OCI-M1 (cell line): ENCODE measurements at regions not wholly inside any gene's neighbourhood (a gene's known extent, or its start where the extent isn't known, plus 50 kb on each side); places are given as distances from the start of the nearest gene placed in this dataset.
"Not testable (repeated sequence)": the region's sequence is repeated elsewhere in the genome, so short reads cannot be mapped to it uniquely, and the experiment has no call there.

Experiments used
- DNase-seq: peaks from one replicate; lab custom pipeline; 2025; lab: John Stamatoyannopoulos, UW

DNA sequence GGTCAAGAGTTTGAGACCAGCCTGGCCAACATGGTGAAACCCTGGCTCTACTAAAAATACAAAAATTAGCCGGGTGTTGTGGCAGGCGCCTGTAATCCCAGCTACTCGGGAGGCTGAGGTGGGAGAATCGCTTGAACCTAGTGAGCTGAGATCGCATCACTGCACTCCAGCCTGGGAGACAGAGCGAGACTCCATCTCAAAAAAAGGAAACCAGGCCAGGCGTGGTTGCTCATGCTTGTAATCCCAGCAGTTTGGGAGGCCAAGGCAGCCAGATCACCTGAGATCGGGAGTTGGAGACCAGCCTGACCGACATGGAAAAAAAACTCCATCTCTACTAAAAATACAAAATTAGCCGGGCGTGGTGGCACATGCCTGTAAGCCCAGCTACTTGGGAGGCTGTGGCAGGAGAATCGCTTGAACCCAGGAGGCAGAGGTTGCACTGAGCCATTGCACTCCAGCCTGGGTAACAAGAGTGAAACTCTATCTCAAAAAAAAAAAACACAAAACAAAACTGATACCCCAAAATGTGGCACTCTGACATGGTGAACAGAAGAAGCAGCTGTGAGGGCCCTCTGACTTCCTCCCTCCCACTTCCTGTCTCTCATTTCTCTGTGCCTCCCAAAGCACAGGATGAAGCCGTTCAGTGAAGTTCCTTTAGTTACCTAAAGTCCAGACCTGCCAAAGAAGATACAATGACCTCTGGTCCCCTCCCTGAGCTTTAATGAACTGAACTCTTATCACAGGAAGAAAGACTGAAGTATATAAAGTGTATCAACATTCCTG lies 93.2 kb upstream of the GRIN2A start:
- not testable (repeated sequence) for DNase-seq

DNA sequence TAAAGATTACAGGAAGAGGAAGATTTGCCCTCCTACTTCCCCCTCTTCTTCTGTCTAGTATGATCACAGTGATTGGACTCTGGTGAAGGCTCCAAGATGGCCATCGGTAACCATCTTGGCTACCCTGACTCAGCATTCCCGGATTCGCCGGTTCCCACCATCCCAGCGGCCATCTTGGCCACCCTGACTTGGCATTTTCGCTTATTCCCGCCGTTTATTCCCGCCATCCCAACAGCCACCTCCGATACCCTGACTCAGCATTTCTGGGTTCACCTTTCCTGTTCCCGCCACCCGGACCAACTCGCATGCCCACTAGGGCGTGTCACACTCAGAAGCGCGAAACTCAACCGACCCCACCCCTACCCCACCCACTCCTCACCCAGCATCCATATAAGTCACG lies 95.4 kb upstream of the GRIN2A start:
- DNase-seq: no peak

- DNase-seq: no peak
Observed at GRCh38 chr16:10280262-10281170, 98.3 kb upstream of the GRIN2A start.

DNA sequence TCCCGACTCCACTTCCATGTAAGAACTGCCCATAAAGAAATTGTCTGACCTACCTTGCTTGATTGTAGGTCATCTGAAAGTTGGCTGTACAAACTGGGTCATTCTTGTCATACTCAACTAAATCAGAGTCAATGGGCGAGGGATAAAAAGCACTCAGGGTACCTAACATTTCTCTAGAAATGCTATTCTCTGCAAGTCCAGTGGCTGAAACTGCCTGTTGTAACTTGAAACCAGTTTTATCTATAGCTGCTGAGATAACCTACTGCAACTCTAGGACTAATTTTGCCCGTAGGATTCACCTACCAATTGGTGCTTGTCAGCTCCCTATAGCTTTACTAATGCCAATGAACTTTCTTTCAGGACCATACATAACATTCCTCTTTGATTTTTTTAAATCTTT lies 100.1 kb upstream of the GRIN2A start:
- peak; percentile 27 for DNase-seq

GRCh38 chr16:10283246-10283645 lies 101.0 kb upstream of the GRIN2A start:
- not testable (repeated sequence) for DNase-seq

DNA sequence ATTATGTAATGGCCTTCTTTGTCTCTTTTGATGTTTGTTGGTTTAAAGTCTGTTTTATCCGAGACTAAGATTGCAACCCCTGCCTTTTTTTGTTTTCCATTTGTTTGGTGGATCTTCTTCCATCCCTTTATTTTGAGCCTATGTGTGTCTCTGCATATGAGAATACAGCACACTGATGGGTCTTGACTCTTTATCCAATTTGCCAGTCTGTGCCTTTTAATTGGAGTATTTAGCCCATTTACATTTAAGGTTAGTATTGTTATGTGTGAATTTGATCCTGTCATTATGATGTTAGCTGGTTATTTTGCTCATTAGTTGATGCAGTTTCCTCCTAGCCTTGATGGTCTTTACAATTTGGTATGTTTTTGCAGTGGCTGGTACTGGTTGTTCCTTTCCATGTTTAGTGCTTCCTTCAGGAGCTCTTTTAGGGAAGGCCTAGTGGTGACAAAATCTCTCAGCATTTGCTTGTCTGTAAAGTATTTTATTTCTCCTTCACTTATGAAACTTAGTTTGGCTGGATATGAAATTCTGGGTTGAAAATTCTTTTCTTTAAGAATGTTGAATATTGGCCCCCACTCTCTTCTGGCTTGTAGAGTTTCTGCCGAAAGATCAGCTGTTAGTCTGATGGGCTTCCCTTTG lies 95.3 kb upstream of the ATF7IP2 start:
- not testable (repeated sequence) for DNase-seq

DNA sequence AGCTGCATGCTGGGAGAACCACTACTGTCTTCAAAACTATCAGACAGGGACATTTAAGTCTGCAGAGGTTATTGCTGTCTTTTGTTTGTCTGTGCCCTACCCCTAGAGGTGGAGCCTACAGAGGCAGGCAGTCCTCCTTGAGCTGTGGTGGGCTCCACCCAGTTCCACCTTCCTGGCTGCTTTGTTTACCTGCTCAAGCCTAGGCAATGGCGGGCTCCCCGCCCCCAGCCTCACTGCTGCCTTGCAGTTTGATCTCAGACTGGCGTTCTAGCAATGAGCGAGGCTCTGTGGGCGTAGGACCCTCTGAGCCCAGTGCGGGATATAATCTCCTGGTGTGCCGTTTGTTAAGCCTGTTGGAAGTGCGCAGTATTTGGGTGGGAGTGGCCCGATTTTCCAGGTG lies 93.7 kb upstream of the ATF7IP2 start:
- not testable (repeated sequence) for DNase-seq

DNA sequence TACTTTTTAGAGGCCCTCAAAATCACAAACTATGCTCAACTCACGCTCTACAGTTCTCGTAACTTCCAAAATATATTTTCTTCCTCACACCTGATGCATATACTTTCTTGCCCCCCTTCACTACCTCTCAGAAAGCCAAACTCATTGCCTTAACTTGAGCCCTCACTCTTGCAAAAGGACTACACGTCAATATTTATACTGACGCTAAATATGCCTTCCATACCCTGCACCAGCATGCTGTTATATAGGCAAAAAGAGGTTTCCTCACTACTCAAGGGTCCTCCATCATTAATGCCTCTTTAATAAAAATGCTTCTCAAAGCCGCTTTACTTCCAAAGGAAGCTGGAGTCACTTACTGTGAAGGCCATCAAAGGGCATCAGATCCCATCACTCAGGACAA lies 92.9 kb upstream of the ATF7IP2 start:
- DNase-seq: not testable (repeated sequence)

- not testable (repeated sequence) for DNase-seq
Observed at GRCh38 chr16:10294153-10294552, 91.7 kb upstream of the ATF7IP2 start.

DNA sequence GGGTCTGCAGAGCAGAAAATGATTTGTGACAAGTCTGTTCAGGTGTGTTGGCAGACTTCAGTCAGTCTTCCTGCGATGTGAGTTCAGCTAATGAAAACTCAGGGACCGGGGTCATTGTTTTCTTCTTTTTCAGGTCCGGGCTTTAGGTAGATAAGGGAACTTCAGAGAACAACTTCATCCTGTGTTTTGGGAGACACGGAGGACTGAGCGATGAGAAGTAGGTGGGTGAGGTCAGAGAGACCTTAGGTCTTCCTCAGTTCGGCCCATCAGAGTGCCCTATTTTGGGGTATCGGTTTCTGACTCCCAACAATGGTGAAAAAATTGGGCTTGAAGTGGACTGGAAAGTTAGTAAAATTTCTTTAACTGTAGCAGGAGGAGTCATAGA lies 88.9 kb upstream of the ATF7IP2 start:
- no peak for DNase-seq

DNA sequence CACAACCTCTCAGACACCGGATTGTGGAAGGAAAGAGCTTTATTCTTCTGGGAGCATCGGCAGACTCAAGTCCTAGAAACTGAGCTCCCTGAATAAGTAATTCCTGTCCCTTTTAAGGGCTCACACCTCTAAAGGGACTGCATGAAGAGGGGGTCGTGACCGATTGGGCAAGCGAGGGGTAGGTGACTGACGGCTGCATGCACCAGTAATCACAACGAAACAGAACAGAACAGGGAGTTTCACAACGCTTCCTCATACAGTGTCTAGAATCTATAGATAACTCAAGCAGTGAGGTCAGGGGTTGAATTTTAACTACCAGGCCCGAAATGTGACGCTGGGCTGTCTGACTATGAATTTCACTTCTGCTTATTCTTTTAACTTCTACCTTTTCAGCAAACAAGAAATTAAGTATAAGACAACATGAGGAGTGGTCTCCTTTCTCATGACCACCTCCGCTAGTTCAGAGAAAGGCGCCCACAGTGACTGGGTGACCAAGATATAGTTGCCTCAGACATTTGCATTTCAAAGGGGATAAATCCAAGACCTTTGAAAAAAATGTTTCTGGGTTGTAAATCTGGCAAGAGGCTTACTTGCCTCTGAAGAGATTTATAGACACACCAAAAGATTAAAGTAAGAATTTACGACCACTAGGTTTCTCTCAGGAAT lies 88.4 kb upstream of the ATF7IP2 start:
- peak; percentile 41 for DNase-seq

DNA sequence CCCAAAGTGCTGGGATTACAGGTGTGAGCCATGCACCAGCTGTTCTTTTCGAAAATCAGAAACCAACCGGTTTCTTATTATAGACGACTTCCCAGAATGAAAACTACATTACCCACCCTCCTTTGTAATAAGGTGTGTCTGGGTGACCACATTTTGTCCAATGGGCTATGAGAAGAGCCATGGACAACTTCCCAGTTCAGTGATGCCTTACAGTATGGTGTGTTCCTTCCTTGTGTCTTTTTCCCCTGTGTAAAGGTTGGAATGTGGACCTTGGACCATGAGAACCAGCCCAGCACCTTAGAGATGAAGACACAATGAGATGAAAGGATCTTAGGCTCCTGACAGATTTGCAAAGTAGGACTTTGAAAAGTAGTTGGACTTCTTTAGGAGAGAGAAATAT lies 85.0 kb upstream of the ATF7IP2 start:
- DNase-seq: no peak

DNA sequence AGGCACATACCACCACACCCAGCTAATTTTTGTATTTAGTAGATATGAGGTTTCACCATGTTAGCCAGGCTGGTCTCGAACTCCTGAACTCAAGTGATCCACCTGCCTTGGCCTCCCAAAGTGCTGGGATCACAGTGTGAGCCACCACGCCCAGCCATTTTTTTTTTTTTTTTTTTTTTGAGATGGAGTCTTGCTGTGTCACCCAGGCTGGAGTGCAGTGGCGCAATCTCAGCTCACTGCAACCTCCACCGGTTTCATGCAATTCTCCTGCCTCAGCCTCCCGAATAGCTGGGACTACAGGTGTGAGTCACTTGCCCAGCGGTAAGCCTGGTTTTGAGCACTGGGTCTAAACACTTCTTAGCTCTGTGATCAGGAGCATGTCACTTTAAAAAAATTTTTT lies 84.3 kb upstream of the ATF7IP2 start:
- not testable (repeated sequence) for DNase-seq

DNA sequence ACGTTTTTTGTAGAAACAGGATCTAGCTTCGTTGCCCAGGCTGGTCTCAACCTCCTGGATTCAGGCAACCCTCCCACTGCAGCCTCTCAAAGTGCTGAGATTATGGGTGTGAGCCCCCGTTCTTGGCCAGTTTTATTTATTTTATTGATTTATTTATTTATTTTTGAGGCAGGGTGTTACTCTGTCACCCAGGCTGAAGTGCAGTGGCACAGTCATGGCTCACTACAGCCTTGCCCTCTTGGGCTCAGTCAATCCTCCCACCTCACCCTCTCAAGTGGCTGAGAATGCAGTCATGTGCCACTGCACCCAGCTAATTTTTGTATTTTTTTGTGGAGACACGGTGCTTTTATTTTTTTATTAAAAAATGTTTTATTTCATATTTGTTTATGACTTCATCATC lies 79.9 kb upstream of the ATF7IP2 start:
- no peak for DNase-seq

DNA sequence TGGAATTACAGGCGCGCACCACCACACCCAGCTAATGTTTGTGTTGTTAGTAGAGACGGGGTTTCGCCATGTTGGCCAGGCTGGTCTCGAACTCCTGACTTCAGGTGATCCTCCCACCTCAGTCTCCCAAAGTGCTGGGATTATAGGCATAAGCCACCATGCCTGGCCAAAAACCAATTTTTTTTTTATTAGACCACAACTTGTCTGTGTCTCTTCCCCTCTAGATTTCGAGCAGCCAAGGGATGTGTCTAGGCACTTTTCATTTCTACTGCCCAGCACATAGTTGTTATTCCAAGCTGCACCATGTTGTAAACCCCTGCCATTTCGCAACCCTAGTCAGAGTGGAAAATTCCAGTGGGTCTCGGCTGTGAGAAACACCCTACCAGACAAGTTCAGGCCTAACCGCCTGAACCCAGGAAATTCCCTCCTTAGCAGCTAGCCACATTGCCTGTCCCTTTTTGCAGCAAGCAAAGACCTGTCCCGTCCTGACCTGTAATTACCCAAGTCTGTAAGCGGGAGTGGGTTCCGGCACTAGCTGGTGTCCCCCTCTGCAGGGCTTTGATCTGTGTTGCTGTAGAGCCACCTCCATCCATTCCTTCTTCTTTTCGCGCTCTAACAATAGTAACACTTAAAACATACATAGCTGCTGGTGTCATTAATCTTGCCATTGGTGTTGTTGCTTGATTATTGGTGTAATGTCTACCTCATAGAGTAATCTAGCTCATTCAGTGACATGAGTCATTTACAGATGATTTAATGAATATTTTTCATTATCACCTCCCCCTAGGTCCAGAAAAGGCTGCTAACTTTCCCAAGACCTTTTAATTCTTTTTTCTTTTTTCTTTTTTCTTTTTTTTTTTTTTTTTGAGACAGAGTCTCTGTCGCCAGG lies 77.3 kb upstream of the ATF7IP2 start:
- DNase-seq: no peak

- no peak for DNase-seq
Observed at GRCh38 chr16:10309271-10309932, 76.5 kb upstream of the ATF7IP2 start.

- peak; percentile 35 for DNase-seq
Observed at GRCh38 chr16:10312008-10312407, 73.9 kb upstream of the ATF7IP2 start.

DNA sequence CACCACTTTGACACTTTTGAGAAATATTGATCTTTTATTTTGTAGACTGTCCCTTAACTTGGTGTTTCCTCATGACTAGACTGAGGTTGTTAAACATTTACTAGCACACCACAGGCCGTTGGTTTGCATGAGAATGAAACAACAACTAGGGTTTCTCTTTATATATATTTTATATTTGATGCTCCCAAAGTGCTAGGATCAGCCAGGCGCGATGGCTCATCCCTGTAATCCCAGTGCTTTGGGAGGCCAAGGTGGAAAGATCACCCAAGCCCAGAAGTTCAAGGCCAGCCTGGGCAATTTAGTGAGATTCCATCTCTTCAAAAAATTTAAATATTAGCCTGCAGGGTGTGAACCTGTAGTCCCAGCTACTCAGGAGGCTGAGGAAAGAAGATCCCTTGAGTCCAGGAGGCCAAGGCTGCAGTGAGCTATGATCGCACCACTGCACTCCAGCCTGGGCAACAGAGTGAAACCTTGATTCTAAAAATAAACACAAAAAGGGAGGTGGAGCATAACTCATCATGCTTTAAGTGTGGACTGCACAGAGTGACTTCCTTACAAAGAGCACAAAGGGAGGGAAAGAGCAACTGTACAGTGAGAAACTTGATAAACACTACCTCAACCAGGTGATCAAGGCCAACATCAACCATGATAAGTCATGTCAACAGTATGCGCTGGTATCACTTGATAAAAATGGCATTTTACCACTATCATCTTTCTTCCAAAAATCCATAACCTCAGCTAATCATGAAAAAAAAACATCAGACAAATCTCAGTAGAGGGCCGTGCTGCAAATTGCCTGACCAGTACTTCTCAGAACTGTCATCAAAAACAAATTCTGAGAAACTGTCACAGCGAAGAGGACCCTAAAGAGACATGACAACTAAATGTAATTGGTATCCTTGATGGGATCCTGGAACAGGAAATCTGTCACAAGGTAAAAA lies 72.8 kb upstream of the ATF7IP2 start:
- peak; percentile 37 for DNase-seq

DNA sequence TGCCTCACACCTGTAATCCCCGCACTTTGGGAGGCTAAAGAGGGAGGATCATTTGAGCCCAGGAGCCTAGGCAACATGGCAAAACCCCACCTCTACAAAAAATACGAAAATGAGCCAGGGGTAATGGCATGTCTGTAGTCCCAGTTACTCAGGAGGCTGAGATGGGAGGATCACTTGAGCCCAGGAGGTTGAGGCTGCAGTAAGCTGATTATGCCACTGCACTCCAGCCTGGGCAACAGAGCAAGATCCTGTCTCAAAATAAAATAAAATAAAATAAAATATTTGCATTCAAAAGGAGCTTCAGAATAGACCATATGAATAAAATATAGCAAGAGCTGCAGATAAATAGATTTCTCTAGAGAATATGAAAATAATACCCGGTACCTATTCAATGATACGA lies 71.5 kb upstream of the ATF7IP2 start:
- no peak for DNase-seq
